Activated naive CD8-positive, alpha-beta T cell treated with anti-CD3 and anti-CD28 coated beads, Interleukin-2, amount 50 U/mL, for 24 hours (primary cell): ENCODE measurements at regions not wholly inside any gene's neighbourhood (a gene's known extent, or its start where the extent isn't known, plus 50 kb on each side); places are given as distances from the start of the nearest gene placed in this dataset.
A peak's percentile ranks its signal among the peaks of the same experiment; 100 is the strongest.

ENCODE experiments used
- ATAC-seq: fragments of 150-1000 bp; cut with Tn5 transposase; one replicate; pipeline ENCODE4 v1.10.0; 2021
- DNase-seq: peaks from one replicate; pipeline ENCODE4 v3.0.0; 2021
- H3K27ac Mint-ChIP-seq: one replicate; pipeline ENCODE4 v1.8.0; 2021; ENCODE audit warnings: mild to moderate bottlenecking, mixed read lengths
- H3K27me3 Mint-ChIP-seq: one replicate; pipeline ENCODE4 v1.8.0; 2021; ENCODE audit warnings: mixed read lengths
- H3K36me3 Mint-ChIP-seq: one replicate; pipeline ENCODE4 v1.8.0; 2021; ENCODE audit warnings: low read depth, mixed read lengths
- H3K4me1 Mint-ChIP-seq: one replicate; pipeline ENCODE4 v1.8.0; 2021; ENCODE audit warnings: mixed read lengths
- H3K4me3 Mint-ChIP-seq: one replicate; pipeline ENCODE4 v1.8.0; 2021; ENCODE audit warnings: mild to moderate bottlenecking, moderate library complexity, mixed read lengths
- H3K9me3 Mint-ChIP-seq: one replicate; pipeline ENCODE4 v1.8.0; 2021; ENCODE audit warnings: mixed read lengths

- no peak for ATAC-seq
- Mint-ChIP-seq H3K27ac (no peak overlapping the region), H3K4me1 (no peaks in the 10 kb centered on the region), H3K9me3 (no peaks in the 10 kb centered on the region), H3K36me3 (no peaks in the 10 kb centered on the region), H3K27me3 (peaks cover 27% of the 10 kb centered on the region), H3K4me3 (no peak overlapping the region)
- DNase-seq, result no peak
These were observed 109.4 kb upstream of the MYL2 start for GRCh38 chr12:111029732-111030131.

DNA sequence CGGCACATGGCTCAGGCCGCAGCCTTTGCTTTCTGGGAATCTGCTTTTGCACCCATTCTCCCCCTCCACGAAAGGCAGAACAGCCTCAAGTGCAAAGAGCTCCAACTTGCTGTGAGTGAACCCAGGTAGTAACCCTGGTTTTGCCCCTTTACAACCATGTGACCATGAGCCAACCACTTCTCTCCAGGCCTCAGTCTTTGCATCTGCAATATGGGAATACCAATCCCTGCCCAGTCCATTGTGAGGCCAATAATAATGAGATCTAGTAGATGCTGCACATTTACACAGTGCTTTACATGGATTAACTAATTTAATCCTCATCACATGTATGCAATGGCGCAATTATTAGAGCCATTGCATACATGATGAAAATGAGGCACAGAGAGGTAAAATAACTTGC is 108.9 kb upstream of the MYL2 start:
- no peaks in the 10 kb centered on the region for H3K9me3 Mint-ChIP-seq
- H3K36me3 Mint-ChIP-seq, result no peaks in the 10 kb centered on the region
- peaks cover 2% of the 10 kb centered on the region for H3K4me1 Mint-ChIP-seq
- DNase-seq (no peak), ATAC-seq (no peak)
- H3K27ac Mint-ChIP-seq, result no peak overlapping the region
- H3K4me3 Mint-ChIP-seq, result no peak overlapping the region
- H3K27me3 Mint-ChIP-seq, result peaks cover 30% of the 10 kb centered on the region

GRCh38 chr12:111028830-111029229 is 108.5 kb upstream of the MYL2 start:
- no peak for DNase-seq
- no peak overlapping the region for H3K4me3 Mint-ChIP-seq
- H3K27me3 Mint-ChIP-seq, result peaks cover 31% of the 10 kb centered on the region
- no peaks in the 10 kb centered on the region for H3K36me3 Mint-ChIP-seq
- ATAC-seq, result no peak
- H3K9me3 Mint-ChIP-seq, result no peaks in the 10 kb centered on the region
- H3K27ac Mint-ChIP-seq, result no peak overlapping the region
- H3K4me1 Mint-ChIP-seq, result peaks cover 3% of the 10 kb centered on the region

- H3K4me1 Mint-ChIP-seq, result peaks cover 3% of the 10 kb centered on the region
- H3K27ac Mint-ChIP-seq, result no peak overlapping the region
- no peak overlapping the region for H3K4me3 Mint-ChIP-seq
- no peaks in the 10 kb centered on the region for H3K36me3 Mint-ChIP-seq
- DNase-seq (no peak), ATAC-seq (no peak)
- H3K9me3 Mint-ChIP-seq, result no peaks in the 10 kb centered on the region
- H3K27me3 Mint-ChIP-seq, result peaks cover 27% of the 10 kb centered on the region
These were observed 107.1 kb upstream of the MYL2 start for GRCh38 chr12:111027431-111027830.

- Mint-ChIP-seq H3K4me3 (no peak overlapping the region), H3K27me3 (peaks cover 17% of the 10 kb centered on the region), H3K27ac (no peak overlapping the region)
These were observed 105.5 kb upstream of the MYL2 start for GRCh38 chr12:111025792-111026430.

DNA sequence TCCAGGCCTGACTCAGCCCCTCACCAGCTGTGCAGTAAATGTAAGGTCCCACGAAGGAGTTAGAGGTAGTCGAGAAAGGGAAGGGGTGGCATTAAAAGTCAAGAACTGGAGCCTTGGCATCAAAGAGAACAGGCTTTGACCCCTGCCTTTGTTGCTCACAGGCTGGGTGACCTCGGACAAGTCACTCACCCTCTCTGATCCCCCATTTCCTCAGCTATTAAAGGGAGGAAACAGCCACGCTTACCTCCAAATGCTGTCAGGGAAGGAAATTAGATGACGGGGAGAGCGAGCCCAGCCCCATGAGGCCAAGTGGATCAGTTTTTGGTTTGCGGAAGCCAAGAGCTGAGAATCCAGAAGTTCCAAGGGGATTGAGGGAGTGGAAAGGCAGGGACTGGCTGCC is 104.9 kb upstream of the MYL2 start:
- H3K4me1 Mint-ChIP-seq, result peaks cover 3% of the 10 kb centered on the region
- H3K27ac Mint-ChIP-seq, result no peak overlapping the region
- H3K4me3 Mint-ChIP-seq, result no peak overlapping the region
- DNase-seq, result no peak
- H3K9me3 Mint-ChIP-seq, result no peaks in the 10 kb centered on the region
- peaks cover 21% of the 10 kb centered on the region for H3K27me3 Mint-ChIP-seq
- H3K36me3 Mint-ChIP-seq, result no peaks in the 10 kb centered on the region
- no peak for ATAC-seq

More at GRCh38 chr12:111025792-111026430, 105.5 kb upstream of the MYL2 start:
- peaks cover 3% of the 10 kb centered on the region for H3K4me1 Mint-ChIP-seq
- H3K9me3 Mint-ChIP-seq, result no peaks in the 10 kb centered on the region
- DNase-seq (no peak), ATAC-seq (no peak)
- H3K36me3 Mint-ChIP-seq, result no peaks in the 10 kb centered on the region

DNA sequence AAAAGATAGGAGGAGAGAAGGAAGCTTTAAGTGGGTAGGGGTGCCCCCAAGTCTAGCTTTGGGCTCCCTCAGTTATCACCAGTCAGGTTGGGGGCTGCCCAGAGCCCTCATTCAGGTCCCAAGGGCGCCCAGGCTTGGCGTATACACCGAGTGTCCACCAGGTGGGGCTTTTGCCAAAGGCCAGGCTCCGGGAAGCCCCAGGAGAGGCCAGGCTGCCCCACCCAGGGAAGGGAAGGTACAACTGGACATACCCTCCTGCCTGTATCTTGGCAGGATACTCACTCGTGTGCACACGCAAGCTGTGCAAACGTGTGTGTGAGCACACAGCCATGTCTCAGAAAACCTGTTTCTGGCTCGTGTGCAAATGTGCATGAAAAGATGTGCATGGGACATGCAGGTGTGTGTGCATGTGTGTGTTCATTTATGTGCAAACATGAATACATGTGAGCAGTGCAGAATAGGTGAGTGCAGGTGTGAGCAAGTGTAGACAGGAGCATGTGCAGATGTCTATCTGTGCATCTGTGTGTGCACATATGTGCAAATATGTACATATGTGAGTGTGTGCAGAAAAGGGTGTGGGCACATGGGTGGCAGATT is 103.9 kb upstream of the MYL2 start:
- DNase-seq (peak; percentile 62), ATAC-seq (peak; percentile 78)
- Mint-ChIP-seq H3K36me3 (no peaks in the 10 kb centered on the region), H3K27me3 (peaks cover 28% of the 10 kb centered on the region), H3K9me3 (no peaks in the 10 kb centered on the region), H3K4me3 (no peak overlapping the region), H3K4me1 (peaks cover 3% of the 10 kb centered on the region), H3K27ac (no peak overlapping the region)

- H3K9me3 Mint-ChIP-seq, result no peaks in the 10 kb centered on the region
- no peak for DNase-seq
- peaks cover 38% of the 10 kb centered on the region for H3K27me3 Mint-ChIP-seq
- no peaks in the 10 kb centered on the region for H3K36me3 Mint-ChIP-seq
- H3K4me3 Mint-ChIP-seq, result no peak overlapping the region
- no peak for ATAC-seq
- H3K4me1 Mint-ChIP-seq, result peaks cover 3% of the 10 kb centered on the region
- H3K27ac Mint-ChIP-seq, result no peak overlapping the region
These were observed 102.0 kb upstream of the MYL2 start for GRCh38 chr12:111022386-111022785.

- Mint-ChIP-seq H3K27ac (no peak overlapping the region), H3K4me3 (no peak overlapping the region), H3K27me3 (peaks cover 36% of the 10 kb centered on the region), H3K36me3 (no peaks in the 10 kb centered on the region), H3K9me3 (peaks cover 10% of the 10 kb centered on the region), H3K4me1 (no peaks in the 10 kb centered on the region)
- no peak for ATAC-seq
- no peak for DNase-seq
These were observed 94.2 kb upstream of the MYL2 start for GRCh38 chr12:111014547-111014946.

GRCh38 chr12:111012918-111013317 is 92.5 kb upstream of the MYL2 start:
- peaks cover 28% of the 10 kb centered on the region for H3K27me3 Mint-ChIP-seq
- no peak for ATAC-seq
- H3K36me3 Mint-ChIP-seq, result no peaks in the 10 kb centered on the region
- H3K4me1 Mint-ChIP-seq, result no peaks in the 10 kb centered on the region
- no peak for DNase-seq
- no peak overlapping the region for H3K4me3 Mint-ChIP-seq
- H3K9me3 Mint-ChIP-seq, result peaks cover 10% of the 10 kb centered on the region
- H3K27ac Mint-ChIP-seq, result no peak overlapping the region

- Mint-ChIP-seq H3K4me3 (no peak overlapping the region), H3K36me3 (no peaks in the 10 kb centered on the region)
These were observed 91.7 kb upstream of the MYL2 start for GRCh38 chr12:111011999-111012600.

GRCh38 chr12:111010916-111011657 is 90.7 kb upstream of the MYL2 start:
- Mint-ChIP-seq H3K27me3 (peaks cover 22% of the 10 kb centered on the region), H3K36me3 (no peaks in the 10 kb centered on the region), H3K4me3 (no peak overlapping the region), H3K9me3 (peaks cover 10% of the 10 kb centered on the region), H3K27ac (no peak overlapping the region), H3K4me1 (no peaks in the 10 kb centered on the region)
- ATAC-seq (no peak), DNase-seq (no peak)

More at GRCh38 chr12:111011999-111012600, 91.7 kb upstream of the MYL2 start:
- Mint-ChIP-seq H3K27me3 (peaks cover 23% of the 10 kb centered on the region), H3K4me1 (no peaks in the 10 kb centered on the region), H3K9me3 (peaks cover 10% of the 10 kb centered on the region), H3K27ac (no peak overlapping the region)
- no peak for DNase-seq
- ATAC-seq, result no peak

DNA sequence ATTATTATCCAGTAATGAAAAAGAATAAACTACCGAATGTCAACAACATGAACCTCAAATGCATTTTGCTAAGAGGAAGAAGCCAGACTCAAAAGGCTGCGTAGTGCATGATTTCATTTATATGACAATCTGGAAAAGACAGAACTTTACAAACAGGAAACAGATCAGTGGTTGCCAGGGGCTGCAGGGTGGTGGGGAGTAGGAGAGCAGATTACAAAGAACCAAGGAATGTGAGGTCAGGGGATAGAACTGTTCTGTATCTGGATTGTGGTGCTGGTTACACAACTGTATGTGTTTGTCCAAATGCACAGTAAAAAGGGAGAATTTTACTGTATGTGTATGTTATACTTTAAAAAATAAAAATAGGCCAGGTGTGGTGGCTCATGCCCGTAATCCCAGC is 89.7 kb upstream of the MYL2 start:
- Mint-ChIP-seq H3K4me1 (no peaks in the 10 kb centered on the region), H3K27ac (no peak overlapping the region), H3K9me3 (peaks cover 10% of the 10 kb centered on the region), H3K36me3 (no peaks in the 10 kb centered on the region), H3K27me3 (peaks cover 29% of the 10 kb centered on the region), H3K4me3 (no peak overlapping the region)
- no peak for ATAC-seq
- DNase-seq, result no peak

- no peak for DNase-seq
- peaks cover 10% of the 10 kb centered on the region for H3K9me3 Mint-ChIP-seq
- H3K4me3 Mint-ChIP-seq, result no peak overlapping the region
- no peaks in the 10 kb centered on the region for H3K36me3 Mint-ChIP-seq
- H3K27ac Mint-ChIP-seq, result no peak overlapping the region
- H3K4me1 Mint-ChIP-seq, result no peaks in the 10 kb centered on the region
- ATAC-seq, result no peak
- peaks cover 36% of the 10 kb centered on the region for H3K27me3 Mint-ChIP-seq
These were observed 86.2 kb upstream of the MYL2 start for GRCh38 chr12:111006621-111007020.

DNA sequence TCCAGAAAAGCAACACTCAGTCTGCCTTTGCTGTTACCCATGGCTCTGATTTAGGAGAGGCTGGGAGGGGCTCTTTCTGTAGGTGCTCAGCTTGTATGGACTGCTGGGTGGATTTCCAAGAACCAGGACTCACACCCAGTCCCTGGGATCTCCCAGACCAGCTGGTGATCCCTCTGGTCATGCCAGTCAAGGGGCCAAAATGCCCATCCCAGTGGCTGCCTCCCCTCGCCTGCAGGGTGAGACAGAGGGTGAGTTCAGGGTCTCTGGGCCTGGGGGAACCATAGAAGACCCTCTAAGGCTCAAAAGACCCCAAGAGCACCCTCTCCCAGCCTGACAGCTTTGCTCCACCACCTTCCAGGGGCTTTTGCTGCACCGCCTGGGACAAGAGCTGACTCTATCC is 78.6 kb upstream of the MYL2 start:
- no peaks in the 10 kb centered on the region for H3K36me3 Mint-ChIP-seq
- peaks cover 5% of the 10 kb centered on the region for H3K27me3 Mint-ChIP-seq
- H3K4me3 Mint-ChIP-seq, result no peak overlapping the region
- H3K9me3 Mint-ChIP-seq, result peaks cover 11% of the 10 kb centered on the region
- ATAC-seq, result no peak
- H3K4me1 Mint-ChIP-seq, result no peaks in the 10 kb centered on the region
- H3K27ac Mint-ChIP-seq, result no peak overlapping the region
- DNase-seq, result no peak
